IMR-90 (cell line): ENCODE measurements at regions not wholly inside any gene's neighbourhood (a gene's known extent, or its start where the extent isn't known, plus 50 kb on each side); places are given as distances from the start of the nearest gene placed in this dataset.

Experiments
- ATAC-seq: fragments of 200-7000 bp; cut with Tn5 transposase; 2 replicates; pipeline ENCODE4 v1.9.1; 2020; ENCODE audit warnings: low read depth, mild to moderate bottlenecking, moderate library complexity
- BruUV-seq: library from RNA; stranded (reverse); fragments of 400-500 nt; replicated peaks from 2 replicates; lab custom pipeline; 2021; lab: Mats Ljungman, UMichigan
- CTCF ChIA-PET: fragments of 300-600 bp; formaldehyde crosslinking; extraction: SDS; loops from one replicate; lab custom pipeline; 2021; ENCODE audit warnings: antibody characterized with exemption; lab: Yijun Ruan, JAX
- POLR2A ChIA-PET: fragments of 300-600 bp; sonication (Branson Sonifier 250); formaldehyde crosslinking; loops from one replicate; lab custom pipeline; 2022; ENCODE audit warnings: antibody characterized with exemption; ENCODE audit not compliant: unreplicated experiment; lab: Charles Lee
- DNase-seq: peaks from one replicate; pipeline ENCODE4 v3.0.0; 2013
- H2AFZ ChIP-seq: replicated peaks from 2 replicates; pipeline ENCODE3; 2013; ENCODE audit warnings: low read length, mild to moderate bottlenecking; ENCODE audit not compliant: poor library complexity
- H2AK5ac ChIP-seq: 2 replicates; pipeline ENCODE4 v1.6.1; 2013; ENCODE audit warnings: low read depth, low read length, inconsistent platforms
- H2AK9ac ChIP-seq: replicated peaks from 2 replicates; pipeline ENCODE3; 2013; ENCODE audit warnings: mild to moderate bottlenecking, low read depth, low read length, moderate library complexity; ENCODE audit not compliant: poor library complexity
- H2BK120ac ChIP-seq: 2 replicates; pipeline ENCODE4 v1.6.1; 2013; ENCODE audit warnings: low read depth, low read length, inconsistent platforms
- H2BK15ac ChIP-seq: 3 replicates; pipeline ENCODE4 v1.6.1; 2013; ENCODE audit warnings: low read depth, low read length, inconsistent platforms
- H2BK20ac ChIP-seq: 2 replicates; pipeline ENCODE4 v1.6.1; 2013; ENCODE audit warnings: low read depth, mild to moderate bottlenecking, inconsistent platforms, low read length, moderate library complexity
- H2BK5ac ChIP-seq: 2 replicates; pipeline ENCODE4 v1.6.1; 2013; ENCODE audit warnings: mild to moderate bottlenecking, low read depth, low read length, inconsistent platforms; ENCODE audit not compliant: poor library complexity, severe bottlenecking
- H3K14ac ChIP-seq: replicated peaks from 2 replicates; pipeline ENCODE4 v1.6.1; 2013; ENCODE audit warnings: low read depth, low read length, inconsistent platforms
- H3K18ac ChIP-seq: 2 replicates; pipeline ENCODE4 v1.6.1; 2013; ENCODE audit warnings: low read depth, low read length, control low read depth
- H3K23ac ChIP-seq: 2 replicates; pipeline ENCODE4 v1.6.1; 2013; ENCODE audit warnings: low read depth, low read length, inconsistent platforms
- H3K27ac ChIP-seq: 2 replicates; pipeline ENCODE4 v1.5.1; 2013; ENCODE audit warnings: mild to moderate bottlenecking, control low read depth, low read length; ENCODE audit not compliant: insufficient read depth
- H3K27me3 ChIP-seq: 2 replicates; pipeline ENCODE4 v1.6.1; 2013; ENCODE audit warnings: low read length; ENCODE audit not compliant: control insufficient read depth, insufficient read depth
- H3K36me3 ChIP-seq: 2 replicates; pipeline ENCODE4 v1.6.1; 2013; ENCODE audit warnings: low read length, mixed read lengths; ENCODE audit not compliant: control insufficient read depth, insufficient read depth
- H3K4ac ChIP-seq: 2 replicates; pipeline ENCODE4 v1.6.1; 2013; ENCODE audit warnings: low read depth, low read length, inconsistent platforms
- H3K4me1 ChIP-seq: 2 replicates; pipeline ENCODE4 v1.6.1; 2013; ENCODE audit warnings: low read length, mixed read lengths; ENCODE audit not compliant: control insufficient read depth, insufficient read depth
- H3K4me2 ChIP-seq: 2 replicates; pipeline ENCODE4 v1.6.1; 2013; ENCODE audit warnings: low read depth, mild to moderate bottlenecking, control low read depth, low read length, moderate library complexity
- H3K4me3 ChIP-seq: 2 replicates; pipeline ENCODE4 v1.5.1; 2013; ENCODE audit warnings: low read depth, mild to moderate bottlenecking, control low read depth, low read length, moderate library complexity; ENCODE audit not compliant: insufficient read depth
- H3K56ac ChIP-seq: 2 replicates; pipeline ENCODE4 v1.6.1; 2013; ENCODE audit warnings: low read length, inconsistent platforms; ENCODE audit not compliant: insufficient read depth; ENCODE audit errors: extremely low read depth
- H3K79me1 ChIP-seq, 2 experiments: 2 replicates each; pipeline ENCODE4 v1.6.1; 2013; ENCODE audit warnings: low read length in 2 of 2, inconsistent platforms in 1 of 2, low read depth in 1 of 2
- H3K9ac ChIP-seq: 2 replicates; pipeline ENCODE4 v1.6.1; 2013; ENCODE audit warnings: low read depth, low read length, control low read depth
- H3K9me1 ChIP-seq: 2 replicates; pipeline ENCODE4 v1.6.1; 2013; ENCODE audit warnings: low read length, inconsistent platforms; ENCODE audit not compliant: insufficient read depth
- H3K9me3 ChIP-seq: 2 replicates; pipeline ENCODE4 v1.6.1; 2013; ENCODE audit warnings: low read length; ENCODE audit not compliant: control insufficient read depth, insufficient read depth
- H4K20me1 ChIP-seq: 2 replicates; pipeline ENCODE4 v1.6.1; 2013; ENCODE audit warnings: low read length, inconsistent platforms; ENCODE audit not compliant: insufficient read depth
- H4K5ac ChIP-seq: 2 replicates; pipeline ENCODE4 v1.6.1; 2013; ENCODE audit warnings: mild to moderate bottlenecking, low read depth, low read length, control low read depth
- H4K8ac ChIP-seq, 2 experiments: 2 replicates each; pipeline ENCODE4 v1.6.1; 2013; ENCODE audit warnings: low read depth in 2 of 2, low read length in 2 of 2, control low read depth in 1 of 2, inconsistent platforms in 1 of 2
- H4K91ac ChIP-seq: 2 replicates; pipeline ENCODE4 v1.6.1; 2013; ENCODE audit warnings: low read depth, low read length, inconsistent platforms; ENCODE audit not compliant: insufficient read depth
- BHLHE40 ChIP-seq: fragments of 150-350 bp; IDR thresholded peaks from 2 replicates; pipeline ENCODE4 v1.6.1; 2016; ENCODE audit warnings: mild to moderate bottlenecking, low read depth, low read length
- CHD1 ChIP-seq: IDR thresholded peaks from 2 replicates; pipeline ENCODE4 v1.6.1; 2012; ENCODE audit warnings: low read depth, low read length, improper control_type of control experiment
- FOS ChIP-seq: fragments of 150-350 bp; IDR thresholded peaks from 2 replicates; pipeline ENCODE4 v1.6.1; 2016; ENCODE audit warnings: low read depth, low read length
- MAFK ChIP-seq: IDR thresholded peaks from 2 replicates; pipeline ENCODE4 v1.6.1; 2012; ENCODE audit warnings: low read depth, low read length, improper control_type of control experiment
- MAZ ChIP-seq: IDR thresholded peaks from 2 replicates; pipeline ENCODE4 v1.6.1; 2012; ENCODE audit warnings: low read depth, mild to moderate bottlenecking, low read length, improper control_type of control experiment, moderate library complexity, borderline replicate concordance
- MXI1 ChIP-seq: IDR thresholded peaks from 2 replicates; pipeline ENCODE4 v1.6.1; 2012; ENCODE audit warnings: low read depth, mild to moderate bottlenecking, low read length, moderate library complexity, borderline replicate concordance
- POLR2A ChIP-seq: IDR thresholded peaks from 2 replicates; pipeline ENCODE4 v1.6.1; 2012; ENCODE audit warnings: mild to moderate bottlenecking, low read depth, low read length
- RAD21 ChIP-seq: IDR thresholded peaks from 2 replicates; pipeline ENCODE4 v1.6.1; 2012; ENCODE audit warnings: low read length, improper control_type of control experiment
- RCOR1 ChIP-seq: IDR thresholded peaks from 2 replicates; pipeline ENCODE4 v1.6.1; 2012; ENCODE audit warnings: mild to moderate bottlenecking, low read length, improper control_type of control experiment; ENCODE audit not compliant: insufficient replicate concordance
- RFX5 ChIP-seq: IDR thresholded peaks from 2 replicates; pipeline ENCODE4 v1.8.0; 2012; ENCODE audit warnings: low read depth, mild to moderate bottlenecking, low read length, moderate library complexity
- SMC3 ChIP-seq: fragments of 150-350 bp; IDR thresholded peaks from 2 replicates; pipeline ENCODE4 v1.6.1; 2016; ENCODE audit warnings: low read depth, mild to moderate bottlenecking, antibody characterized with exemption, low read length, moderate library complexity
- WGBS, 2 experiments: methylation state at CpG; one replicate each; pipeline versions ENCODE4 v1.1.5 to v1.1.7; 2013; ENCODE audit warnings: missing lambda C conversion rate in 2 of 2; ENCODE audit not compliant: insufficient read length in 1 of 2; ENCODE audit errors: extremely low coverage in 2 of 2; 5-methylcytosine and 5-hydroxymethylcytosine counted together
- dilution Hi-C: fragments of 300-500 bp; cut with HindIII; formaldehyde crosslinking; loops from one replicate; pipeline ENCODE4 v1.14.3; 2018; ENCODE audit warnings: low sequenced_read_pairs; ENCODE audit not compliant: unreplicated experiment
- in situ Hi-C: fragments of 300-500 bp; cut with MboI; formaldehyde crosslinking; loops from 3 replicates; pipeline ENCODE4 v1.14.3; 2019; ENCODE audit warnings: low sequenced_read_pairs, inconsistent platforms, mixed read lengths
- intact Hi-C: fragments of 100-400 bp; cut with micrococcal nuclease; formaldehyde crosslinking; loops from 2 replicates; pipeline ENCODE4 v1.10.0; 2022
- TF ChIP-seq, protein P1 (sequence below): conservative IDR thresholded peaks from 2 replicates; pipeline ENCODE4 v1.5.1; 2012; ENCODE audit warnings: mild to moderate bottlenecking, low read depth, low read length, improper control_type of control experiment
- TF ChIP-seq, protein P2 (sequence below): fragments of 150-350 bp; IDR thresholded peaks from 2 replicates; pipeline ENCODE4 v1.6.1; 2016; ENCODE audit warnings: low read depth, mild to moderate bottlenecking, low read length, moderate library complexity, borderline replicate concordance
- TF ChIP-seq, protein P3 (sequence below): fragments of 150-350 bp; IDR thresholded peaks from 2 replicates; pipeline ENCODE4 v1.6.1; 2017; ENCODE audit warnings: mild to moderate bottlenecking, antibody characterized with exemption, low read length, low read depth

DNA sequence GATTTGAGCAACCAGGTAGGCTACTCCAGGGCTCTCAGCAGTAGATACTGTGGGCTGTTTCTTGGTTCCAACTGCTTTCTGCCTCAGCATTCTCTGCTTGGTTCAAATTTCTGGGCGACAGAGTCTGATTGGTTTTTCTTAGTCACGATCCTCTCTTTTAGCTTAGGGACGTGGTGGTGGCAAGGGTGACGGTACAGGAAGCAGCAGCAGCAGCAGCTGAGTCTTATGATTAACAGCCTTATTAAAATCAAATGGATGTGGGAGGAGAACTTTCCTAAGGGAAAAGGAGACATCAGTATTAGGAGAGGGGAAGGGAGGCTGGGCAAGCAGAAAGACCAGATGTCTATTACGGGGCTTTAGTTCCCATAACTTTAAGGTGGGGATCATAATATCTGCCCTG lies 156.5 kb upstream of the PLPP4 start:
- intact Hi-C loops (no loop called here), dilution Hi-C loops (no loop called here), in situ Hi-C loops (no loop called here)
- Histone ChIP-seq H3K9me3 (peaks cover 3% of the 10 kb centered on the region), H3K14ac (no peak overlapping the region), H3K27ac (no peak overlapping the region), H4K5ac (no peak overlapping the region), H2AK5ac (no peak overlapping the region), H3K4me2 (no peak overlapping the region), H3K56ac (no peak overlapping the region), H2BK120ac (no peak overlapping the region), H3K36me3 (no peaks in the 10 kb centered on the region), H3K4me3 (no peak overlapping the region), H4K91ac (no peak overlapping the region), H3K4ac (no peak overlapping the region), H2AK9ac (no peak overlapping the region), H3K18ac (no peak overlapping the region), H2AFZ (no peak overlapping the region), H4K8ac (no peak overlapping the region), H3K27me3 (no peaks in the 10 kb centered on the region), H3K79me1 (no peaks in the 10 kb centered on the region), H2BK15ac (no peak overlapping the region), H2BK20ac (no peak overlapping the region), H2BK5ac (no peak overlapping the region), H4K20me1 (no peaks in the 10 kb centered on the region), H3K9me1 (no peaks in the 10 kb centered on the region), H3K23ac (no peak overlapping the region), H3K9ac (no peak overlapping the region), H3K4me1 (no peaks in the 10 kb centered on the region)
- no TSS peak for BruUV-seq
- no peak for TF ChIP-seq CHD1
- no peak for TF ChIP-seq MAZ
- no peak for TF ChIP-seq RFX5
- TF ChIP-seq, protein P1, sequence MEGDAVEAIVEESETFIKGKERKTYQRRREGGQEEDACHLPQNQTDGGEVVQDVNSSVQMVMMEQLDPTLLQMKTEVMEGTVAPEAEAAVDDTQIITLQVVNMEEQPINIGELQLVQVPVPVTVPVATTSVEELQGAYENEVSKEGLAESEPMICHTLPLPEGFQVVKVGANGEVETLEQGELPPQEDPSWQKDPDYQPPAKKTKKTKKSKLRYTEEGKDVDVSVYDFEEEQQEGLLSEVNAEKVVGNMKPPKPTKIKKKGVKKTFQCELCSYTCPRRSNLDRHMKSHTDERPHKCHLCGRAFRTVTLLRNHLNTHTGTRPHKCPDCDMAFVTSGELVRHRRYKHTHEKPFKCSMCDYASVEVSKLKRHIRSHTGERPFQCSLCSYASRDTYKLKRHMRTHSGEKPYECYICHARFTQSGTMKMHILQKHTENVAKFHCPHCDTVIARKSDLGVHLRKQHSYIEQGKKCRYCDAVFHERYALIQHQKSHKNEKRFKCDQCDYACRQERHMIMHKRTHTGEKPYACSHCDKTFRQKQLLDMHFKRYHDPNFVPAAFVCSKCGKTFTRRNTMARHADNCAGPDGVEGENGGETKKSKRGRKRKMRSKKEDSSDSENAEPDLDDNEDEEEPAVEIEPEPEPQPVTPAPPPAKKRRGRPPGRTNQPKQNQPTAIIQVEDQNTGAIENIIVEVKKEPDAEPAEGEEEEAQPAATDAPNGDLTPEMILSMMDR, result no peak
- TF ChIP-seq POLR2A, result no peak
- no peak for TF ChIP-seq MXI1
- TF ChIP-seq SMC3, result no peak
- TF ChIP-seq, protein P2, sequence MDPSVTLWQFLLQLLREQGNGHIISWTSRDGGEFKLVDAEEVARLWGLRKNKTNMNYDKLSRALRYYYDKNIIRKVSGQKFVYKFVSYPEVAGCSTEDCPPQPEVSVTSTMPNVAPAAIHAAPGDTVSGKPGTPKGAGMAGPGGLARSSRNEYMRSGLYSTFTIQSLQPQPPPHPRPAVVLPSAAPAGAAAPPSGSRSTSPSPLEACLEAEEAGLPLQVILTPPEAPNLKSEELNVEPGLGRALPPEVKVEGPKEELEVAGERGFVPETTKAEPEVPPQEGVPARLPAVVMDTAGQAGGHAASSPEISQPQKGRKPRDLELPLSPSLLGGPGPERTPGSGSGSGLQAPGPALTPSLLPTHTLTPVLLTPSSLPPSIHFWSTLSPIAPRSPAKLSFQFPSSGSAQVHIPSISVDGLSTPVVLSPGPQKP, result no peak
- no peak for TF ChIP-seq BHLHE40
- TF ChIP-seq RCOR1, result no peak
- no peak for TF ChIP-seq FOS
- TF ChIP-seq MAFK, result no peak
- TF ChIP-seq, protein P3, sequence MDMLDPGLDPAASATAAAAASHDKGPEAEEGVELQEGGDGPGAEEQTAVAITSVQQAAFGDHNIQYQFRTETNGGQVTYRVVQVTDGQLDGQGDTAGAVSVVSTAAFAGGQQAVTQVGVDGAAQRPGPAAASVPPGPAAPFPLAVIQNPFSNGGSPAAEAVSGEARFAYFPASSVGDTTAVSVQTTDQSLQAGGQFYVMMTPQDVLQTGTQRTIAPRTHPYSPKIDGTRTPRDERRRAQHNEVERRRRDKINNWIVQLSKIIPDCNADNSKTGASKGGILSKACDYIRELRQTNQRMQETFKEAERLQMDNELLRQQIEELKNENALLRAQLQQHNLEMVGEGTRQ, result no peak
- no peak for TF ChIP-seq RAD21
- WGBS, 2 experiments, result no CpG with 5 or more reads among the region's 5 CpGs
- ATAC-seq (no peak), DNase-seq (no peak)
- ChIA-PET CTCF (no interaction called here), POLR2A (no interaction called here)
